ENCODE measurements at regions not wholly inside any gene's neighbourhood (a gene's known extent, or its start where the extent isn't known, plus 50 kb on each side); places are given as distances from the start of the nearest gene placed in this dataset.

DNA sequence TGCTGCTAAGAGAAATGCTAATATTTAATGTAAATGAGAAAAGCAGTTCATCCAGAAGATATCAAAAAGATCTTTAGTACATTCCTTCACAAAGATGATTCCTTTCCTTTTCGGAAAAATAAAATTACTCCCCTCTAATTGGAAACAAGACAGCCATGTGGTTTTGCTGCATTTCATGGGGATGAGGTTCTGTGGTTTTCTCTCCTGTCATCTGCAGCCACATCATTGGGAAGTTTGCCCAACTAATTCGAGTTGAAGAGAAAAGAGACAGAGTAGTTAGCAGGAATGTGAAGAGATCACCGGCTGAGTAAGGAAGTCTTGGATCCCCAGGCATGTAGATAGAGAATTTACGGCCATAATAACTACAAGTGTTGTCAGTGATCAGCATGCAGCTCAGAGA is 122.1 kb downstream of the CYSLTR2 start:
- DNase-seq (ENCODE audit: low read depth, low spot score) = peak; percentile 92
- TF ChIP-seq CTCF (IDR thresholded peaks at IDR 0.05; ENCODE audit: low read depth, low read length) = no peak
- in situ Hi-C loops (cut with HindIII; ENCODE audit: low sequenced_read_pairs) = no loop called here
- no peak overlapping the region for H3K4me3 ChIP-seq (ENCODE audit: low read depth, low read length)

- DNase-seq (ENCODE audit: low read depth, low spot score) = no peak
- H3K4me3 ChIP-seq (ENCODE audit: low read depth, low read length) = no peak overlapping the region
- in situ Hi-C loops (cut with HindIII; ENCODE audit: low sequenced_read_pairs) = no loop called here
- TF ChIP-seq CTCF (IDR thresholded peaks at IDR 0.05; ENCODE audit: low read depth, low read length) = no peak
Observed at GRCh38 chr13:48776401-48776800, 122.7 kb downstream of the CYSLTR2 start.

DNA sequence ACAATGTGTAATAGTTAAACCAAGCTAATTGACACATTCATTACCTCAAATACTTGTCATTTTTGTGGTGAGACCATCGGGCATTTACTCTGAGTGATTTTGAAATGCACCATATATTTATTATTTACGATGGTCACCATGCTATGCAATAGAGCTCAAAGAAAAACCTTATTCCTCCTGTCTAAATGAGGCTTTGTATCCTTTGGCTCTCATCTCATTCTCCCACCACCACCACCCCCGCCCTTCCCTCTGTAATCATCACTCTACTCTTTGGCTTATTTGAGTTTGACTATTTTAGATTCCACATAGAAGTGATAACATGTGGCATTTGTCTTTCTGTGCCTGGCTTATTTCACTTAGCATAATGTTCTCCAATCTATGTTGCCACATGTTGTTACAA is 124.9 kb downstream of the CYSLTR2 start:
- DNase-seq (ENCODE audit: low read depth, low spot score) = no peak
- TF ChIP-seq CTCF (IDR thresholded peaks at IDR 0.05; ENCODE audit: low read depth, low read length) = no peak
- in situ Hi-C loops (cut with HindIII; ENCODE audit: low sequenced_read_pairs) = no loop called here
- H3K4me3 ChIP-seq (ENCODE audit: low read depth, low read length) = no peak overlapping the region

GRCh38 chr13:48780713-48781341 is 127.1 kb downstream of the CYSLTR2 start:
- in situ Hi-C loops (cut with HindIII; ENCODE audit: low sequenced_read_pairs) = no loop called here
- no peak for DNase-seq (ENCODE audit: low read depth, low spot score)
- TF ChIP-seq CTCF (IDR thresholded peaks at IDR 0.05; ENCODE audit: low read depth, low read length) = no peak
- H3K4me3 ChIP-seq (ENCODE audit: low read depth, low read length) = no peak overlapping the region

GRCh38 chr13:48782429-48782840 is 128.7 kb downstream of the CYSLTR2 start:
- TF ChIP-seq CTCF (IDR thresholded peaks at IDR 0.05; ENCODE audit: low read depth, low read length) = no peak
- DNase-seq (ENCODE audit: low read depth, low spot score) = no peak
- in situ Hi-C loops (cut with HindIII; ENCODE audit: low sequenced_read_pairs) = no loop called here
- no peak overlapping the region for H3K4me3 ChIP-seq (ENCODE audit: low read depth, low read length)

DNA sequence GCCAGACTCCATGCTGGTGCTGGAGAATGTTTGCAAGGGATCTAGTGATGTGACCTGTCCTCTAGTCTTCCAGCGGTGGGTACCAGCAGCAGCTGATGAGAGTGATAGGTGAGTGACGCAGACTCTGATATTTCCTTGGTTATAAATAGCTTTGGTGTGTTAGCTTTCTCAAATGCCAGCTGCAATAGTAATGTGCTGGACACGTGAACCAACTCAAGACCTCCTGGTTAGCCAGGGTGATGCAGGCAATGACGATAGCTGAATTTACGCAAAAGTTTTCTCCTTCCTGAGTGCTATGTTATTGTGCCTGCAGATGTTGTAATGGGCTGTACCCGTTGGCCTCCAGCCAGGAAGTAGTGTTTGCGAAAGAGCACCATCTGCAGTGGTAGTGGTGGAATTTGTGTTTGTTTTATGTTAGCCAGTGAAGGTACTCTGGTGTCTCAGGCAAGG is 129.5 kb downstream of the CYSLTR2 start:
- no peak overlapping the region for H3K4me3 ChIP-seq (ENCODE audit: low read depth, low read length)
- DNase-seq (ENCODE audit: low read depth, low spot score) = peak; percentile 94
- in situ Hi-C loops (cut with HindIII; ENCODE audit: low sequenced_read_pairs) = no loop called here
- no peak for TF ChIP-seq CTCF (IDR thresholded peaks at IDR 0.05; ENCODE audit: low read depth, low read length)

Measured in astrocyte of the spinal cord (primary cell).